Esophagus muscularis mucosa (tissue), 4 donors: ENCODE measurements at regions not wholly inside any gene's neighbourhood (a gene's known extent, or its start where the extent isn't known, plus 50 kb on each side); places are given as distances from the start of the nearest gene placed in this dataset.

Experiments
- CTCF ChIP-seq, 3 experiments: fragments of 200-600 bp in 2 of 3; fragments of 450-650 bp in 1 of 3; sonication (generic) in 2 of 3; IDR thresholded peaks; one replicate each; pipeline ENCODE4 v1.5.1; 2017 to 2019; ENCODE audit warnings: antibody characterized with exemption in 3 of 3, mild to moderate bottlenecking in 2 of 3, moderate library complexity in 1 of 3
- EP300 ChIP-seq: sonication (generic); formaldehyde crosslinking; IDR thresholded peaks from one replicate; pipeline ENCODE4 v1.6.1; 2017; ENCODE audit warnings: antibody characterized with exemption
- POLR2A ChIP-seq: fragments of 450-650 bp; IDR thresholded peaks from one replicate; pipeline ENCODE4 v1.6.1; 2017; ENCODE audit warnings: antibody characterized with exemption, moderate library complexity, mild to moderate bottlenecking, low read depth
- POLR2AphosphoS5 ChIP-seq, 2 donors: sonication (generic); formaldehyde crosslinking; IDR thresholded peaks; one replicate each; pipeline ENCODE4 v1.6.1; 2017; ENCODE audit warnings: antibody characterized with exemption in 2 of 2

- TF ChIP-seq POLR2A (no peak), CTCF (IDR thresholded peaks at IDR 0.05) (no peak), POLR2AphosphoS5 (IDR thresholded peaks at IDR 0.05) (no peak), EP300 (no peak)
These were observed 1223.9 kb downstream of the BRINP3 start for GRCh38 chr1:189253601-189254350.
